Ectodermal cell (in vitro differentiated cells): ENCODE measurements at regions not wholly inside any gene's neighbourhood (a gene's known extent, or its start where the extent isn't known, plus 50 kb on each side); places are given as distances from the start of the nearest gene placed in this dataset.

Experiments
- H3K27ac ChIP-seq: 2 replicates; pipeline ENCODE4 v1.7.0; 2013; ENCODE audit warnings: mild to moderate bottlenecking, low read depth, low read length; ENCODE audit not compliant: insufficient read depth, poor library complexity, severe bottlenecking
- H3K27me3 ChIP-seq: 2 replicates; pipeline ENCODE4 v1.7.0; 2013; ENCODE audit warnings: mild to moderate bottlenecking, low read length; ENCODE audit not compliant: insufficient read depth, control insufficient read depth, poor library complexity, severe bottlenecking
- H3K36me3 ChIP-seq: one replicate; pipeline ENCODE4 v1.7.0; 2013; ENCODE audit warnings: low read length; ENCODE audit not compliant: control insufficient read depth, insufficient read depth
- H3K4me1 ChIP-seq: one replicate; pipeline ENCODE4 v1.7.0; 2013; ENCODE audit warnings: low read length; ENCODE audit not compliant: control insufficient read depth, insufficient read depth
- H3K4me3 ChIP-seq: 2 replicates; pipeline ENCODE4 v1.7.0; 2013; ENCODE audit warnings: low read depth, low read length, control low read depth; ENCODE audit not compliant: insufficient read depth
- H3K9me3 ChIP-seq: 2 replicates; pipeline ENCODE4 v1.7.0; 2013; ENCODE audit warnings: mild to moderate bottlenecking, low read length, moderate library complexity; ENCODE audit not compliant: control insufficient read depth
- WGBS, 2 experiments: methylation state at CpG; one replicate each; pipeline ENCODE4 v1.1.7; 2013; ENCODE audit warnings: missing lambda C conversion rate in 2 of 2; 5-methylcytosine and 5-hydroxymethylcytosine counted together

DNA sequence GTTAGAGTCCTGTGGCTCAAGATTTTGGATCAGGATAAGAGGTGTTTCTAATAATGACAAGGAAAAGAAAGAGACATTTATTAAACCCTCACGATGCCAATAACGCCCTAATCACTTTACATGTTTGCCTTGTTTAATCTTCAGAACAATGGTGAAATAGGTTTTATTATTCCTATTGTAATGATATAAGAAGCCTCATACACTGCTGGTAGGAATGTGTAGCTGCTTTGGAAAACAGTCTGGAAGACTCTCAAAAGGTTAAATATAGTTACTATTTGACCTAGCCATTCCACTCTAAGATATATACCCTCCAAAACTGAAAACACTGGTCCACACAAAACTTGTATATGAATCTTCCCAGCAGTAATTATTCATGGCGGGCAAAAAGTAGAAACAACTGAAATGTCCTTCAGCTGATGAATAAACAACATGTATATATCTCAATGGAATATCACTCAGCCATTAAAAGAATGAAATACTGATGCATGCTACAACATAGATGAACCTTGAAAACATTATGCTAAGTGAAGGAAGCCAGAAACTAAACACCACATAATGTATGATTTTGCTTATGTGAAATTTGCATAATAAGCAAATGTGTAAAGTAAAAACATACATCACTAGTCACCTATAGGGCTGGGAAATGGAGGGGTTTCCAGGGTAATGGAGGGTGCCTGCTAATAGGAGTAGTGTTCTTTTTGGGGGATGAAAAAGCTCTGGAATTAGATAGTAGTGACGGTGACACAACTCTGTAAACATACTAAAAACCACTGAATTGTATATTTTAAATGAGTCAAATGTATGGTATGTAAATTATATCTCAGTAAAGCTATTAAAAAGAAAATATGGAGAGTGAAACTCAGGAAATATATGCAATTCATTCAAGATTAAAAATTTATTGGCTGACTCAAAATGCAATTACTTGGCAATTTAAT lies 76.9 kb upstream of the ANK3 start:
- Histone ChIP-seq H3K27me3 (no peaks in the 10 kb centered on the region), H3K9me3 (no peaks in the 10 kb centered on the region), H3K27ac (no peak overlapping the region), H3K4me3 (no peak overlapping the region), H3K36me3 (no peaks in the 10 kb centered on the region), H3K4me1 (no peaks in the 10 kb centered on the region)
- 80 to 100% methylated on average over 1 to 3 of the region's 4 CpGs for WGBS, 2 experiments

DNA sequence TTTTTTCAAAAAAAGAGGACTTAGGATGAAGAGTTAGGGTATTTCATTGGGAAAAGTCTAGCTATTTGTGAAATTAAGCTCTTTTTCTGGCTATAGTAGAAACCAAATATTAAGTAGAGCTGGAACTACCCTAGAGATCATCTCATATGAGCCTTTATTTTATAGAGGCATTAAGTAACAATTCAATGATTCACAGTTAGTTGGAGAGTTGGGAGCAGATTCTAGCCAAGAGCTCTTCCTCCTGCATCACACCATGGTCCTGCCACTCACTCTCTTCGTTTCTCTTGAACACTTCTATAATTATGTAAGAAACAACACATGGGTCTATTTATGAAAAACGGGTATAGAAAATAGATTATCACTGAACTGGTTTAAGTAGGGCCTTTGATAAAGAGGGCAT lies 76.1 kb upstream of the ANK3 start:
- H3K27ac ChIP-seq, result no peak overlapping the region
- H3K36me3 ChIP-seq, result no peaks in the 10 kb centered on the region
- H3K9me3 ChIP-seq, result no peaks in the 10 kb centered on the region
- no peaks in the 10 kb centered on the region for H3K27me3 ChIP-seq
- 67 to 89% methylated on average over 1 of the region's 2 CpGs for WGBS, 2 experiments
- H3K4me3 ChIP-seq, result no peak overlapping the region
- no peaks in the 10 kb centered on the region for H3K4me1 ChIP-seq

- no peaks in the 10 kb centered on the region for H3K4me1 ChIP-seq
- no peaks in the 10 kb centered on the region for H3K36me3 ChIP-seq
- no peaks in the 10 kb centered on the region for H3K9me3 ChIP-seq
- H3K27ac ChIP-seq, result no peak overlapping the region
- WGBS, 2 experiments, result 93 to 96% methylated on average over 3 of the region's 3 CpGs
- H3K27me3 ChIP-seq, result no peaks in the 10 kb centered on the region
- H3K4me3 ChIP-seq, result no peak overlapping the region
Measured at GRCh38 chr10:60464659-60465058, 75.0 kb upstream of the ANK3 start.

DNA sequence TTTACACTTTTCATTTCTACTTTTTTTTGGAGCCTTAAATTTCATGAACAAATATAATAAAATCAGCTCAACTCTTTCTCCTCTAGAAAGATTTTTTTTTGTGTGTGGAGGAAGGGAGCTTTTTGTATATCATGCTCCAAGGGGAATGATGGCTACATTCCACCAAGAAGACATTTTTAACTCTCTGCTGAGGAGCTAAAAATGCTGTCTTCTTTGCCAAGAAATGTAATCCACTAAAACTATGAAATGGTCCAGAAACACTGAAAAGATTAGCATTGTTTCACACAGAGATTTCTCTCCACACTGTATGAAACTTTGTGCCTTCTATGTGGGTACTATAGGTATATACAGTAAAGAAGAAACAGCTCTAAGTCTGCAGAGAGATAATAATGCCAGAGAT lies 74.1 kb upstream of the ANK3 start:
- H3K27ac ChIP-seq, result no peak overlapping the region
- H3K4me1 ChIP-seq, result no peaks in the 10 kb centered on the region
- H3K27me3 ChIP-seq, result no peaks in the 10 kb centered on the region
- H3K9me3 ChIP-seq, result no peaks in the 10 kb centered on the region
- no peaks in the 10 kb centered on the region for H3K36me3 ChIP-seq
- no peak overlapping the region for H3K4me3 ChIP-seq

DNA sequence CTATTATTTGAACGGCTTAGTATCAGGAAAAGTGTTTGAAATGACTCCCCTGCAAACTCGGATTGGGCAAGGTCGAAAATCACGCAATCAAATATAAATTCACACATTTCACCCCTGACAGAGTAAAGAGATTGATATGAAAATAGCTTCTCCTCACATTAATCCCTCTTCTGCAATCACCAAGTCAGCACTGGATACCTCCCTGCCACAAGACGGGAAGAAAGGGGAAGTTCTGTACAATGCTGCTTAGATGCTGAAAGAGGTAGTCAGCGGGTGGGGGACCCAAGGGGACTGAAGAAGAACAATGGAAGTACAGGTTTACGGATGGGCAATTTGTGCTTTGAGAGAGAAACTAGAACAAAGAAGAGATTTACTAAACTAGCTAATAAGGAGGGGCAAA lies 72.0 kb upstream of the ANK3 start:
- no peaks in the 10 kb centered on the region for H3K27me3 ChIP-seq
- no peaks in the 10 kb centered on the region for H3K36me3 ChIP-seq
- WGBS, 2 experiments, result 67 to 69% methylated on average over 7 of the region's 7 CpGs
- H3K4me3 ChIP-seq, result no peak overlapping the region
- no peak overlapping the region for H3K27ac ChIP-seq
- no peaks in the 10 kb centered on the region for H3K9me3 ChIP-seq
- no peaks in the 10 kb centered on the region for H3K4me1 ChIP-seq

DNA sequence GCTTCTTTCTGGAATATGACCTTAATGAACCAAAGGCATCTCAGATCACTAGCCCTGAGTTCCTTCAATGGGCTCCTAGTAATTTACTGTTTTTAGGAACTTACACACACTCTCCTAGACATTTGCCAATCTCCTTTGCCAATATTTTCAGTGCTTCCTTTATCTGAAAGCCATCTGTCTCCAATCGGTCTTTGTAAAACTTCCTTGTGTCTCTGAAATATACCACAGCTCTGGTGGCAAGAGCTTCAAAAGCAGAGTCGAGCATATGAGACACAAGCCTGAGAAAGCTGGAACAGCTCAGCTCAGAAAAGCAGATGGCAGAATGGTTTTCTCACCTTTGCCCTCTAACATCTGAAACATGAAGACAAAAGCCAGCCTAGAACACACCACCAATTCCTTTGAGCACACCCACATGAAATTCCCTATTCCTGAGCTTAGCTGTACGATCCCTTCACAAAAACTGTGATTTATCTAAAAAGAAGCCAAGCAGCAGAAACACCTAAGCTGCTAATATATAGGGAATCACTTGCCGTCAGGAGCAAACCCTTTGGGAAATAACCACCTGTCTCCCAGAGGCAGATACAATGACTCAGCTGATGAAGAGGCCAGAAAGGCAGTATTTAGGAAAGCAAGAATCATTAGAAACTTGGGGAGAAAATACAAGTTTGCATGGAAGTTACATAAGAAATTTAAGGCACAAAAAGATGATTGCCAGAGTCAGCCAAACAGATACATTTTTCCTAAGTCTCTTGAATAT lies 70.2 kb upstream of the ANK3 start:
- Histone ChIP-seq H3K36me3 (no peaks in the 10 kb centered on the region), H3K4me1 (no peaks in the 10 kb centered on the region), H3K27ac (no peak overlapping the region), H3K27me3 (no peaks in the 10 kb centered on the region), H3K4me3 (no peak overlapping the region), H3K9me3 (no peaks in the 10 kb centered on the region)
- 92 to 93% methylated on average over 4 of the region's 4 CpGs for WGBS, 2 experiments

GRCh38 chr10:60456053-60456452 lies 66.4 kb upstream of the ANK3 start:
- Histone ChIP-seq H3K4me3 (no peak overlapping the region), H3K36me3 (no peaks in the 10 kb centered on the region), H3K9me3 (no peaks in the 10 kb centered on the region), H3K4me1 (no peaks in the 10 kb centered on the region), H3K27ac (no peak overlapping the region), H3K27me3 (no peaks in the 10 kb centered on the region)
- 61 to 69% methylated on average over 4 of the region's 4 CpGs for WGBS, 2 experiments

- Histone ChIP-seq H3K27ac (no peak overlapping the region), H3K4me1 (no peaks in the 10 kb centered on the region), H3K9me3 (no peaks in the 10 kb centered on the region), H3K27me3 (no peaks in the 10 kb centered on the region), H3K4me3 (no peak overlapping the region), H3K36me3 (no peaks in the 10 kb centered on the region)
- WGBS, 2 experiments, result 50 to 60% methylated on average over 3 of the region's 3 CpGs
Measured at GRCh38 chr10:60454336-60454735, 64.7 kb upstream of the ANK3 start.

- no peaks in the 10 kb centered on the region for H3K27me3 ChIP-seq
- 93 to 96% methylated on average over 2 of the region's 2 CpGs for WGBS, 2 experiments
Measured at GRCh38 chr10:60453036-60453435, 63.4 kb upstream of the ANK3 start.

DNA sequence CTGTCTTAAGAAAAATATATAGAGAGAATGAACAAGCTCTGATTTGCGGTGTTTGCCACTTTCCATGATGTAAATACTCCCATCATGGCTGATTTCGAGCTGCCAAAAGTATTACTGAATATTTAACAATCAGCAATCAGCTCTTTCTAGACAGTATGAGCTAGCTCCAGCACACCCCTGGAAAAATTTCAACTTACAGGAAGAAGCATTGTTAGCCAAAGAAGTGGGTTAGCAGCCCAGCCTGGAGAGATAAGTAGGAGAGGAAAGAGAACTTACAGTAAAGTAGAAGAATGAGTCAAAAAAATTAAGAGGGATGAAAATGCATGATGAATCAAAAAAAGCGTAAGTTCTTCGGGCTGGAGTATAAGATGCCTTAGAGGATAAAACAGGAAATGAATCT lies 60.6 kb upstream of the ANK3 start:
- WGBS, 2 experiments, result 93 to 95% methylated on average over 4 of the region's 4 CpGs
- no peaks in the 10 kb centered on the region for H3K9me3 ChIP-seq

More at GRCh38 chr10:60453036-60453435, 63.4 kb upstream of the ANK3 start:
- Histone ChIP-seq H3K9me3 (no peaks in the 10 kb centered on the region), H3K27ac (no peak overlapping the region), H3K4me3 (no peak overlapping the region), H3K36me3 (no peaks in the 10 kb centered on the region), H3K4me1 (no peaks in the 10 kb centered on the region)

More for the DNA sequence above, 60.6 kb upstream of the ANK3 start:
- H3K27me3 ChIP-seq, result no peaks in the 10 kb centered on the region
- no peaks in the 10 kb centered on the region for H3K36me3 ChIP-seq
- peaks cover 10% of the 10 kb centered on the region for H3K4me1 ChIP-seq
- no peak overlapping the region for H3K27ac ChIP-seq
- no peak overlapping the region for H3K4me3 ChIP-seq
